Astrocyte (in vitro differentiated cells and primary cell): ENCODE measurements at regions not wholly inside any gene's neighbourhood (a gene's known extent, or its start where the extent isn't known, plus 50 kb on each side); places are given as distances from the start of the nearest gene placed in this dataset.

Experiments
- DNase-seq: peaks from one replicate; pipeline ENCODE4 v3.0.0-alpha.2; 2010; ENCODE audit warnings: low read depth
- FAIRE-seq: peaks from 2 replicates; lab custom pipeline; 2011; peaks lifted over from hg19 to GRCh38; lab: Jason Lieb, UNC
- H2AFZ ChIP-seq: 2 replicates; pipeline ENCODE4 v1.6.0; 2012; ENCODE audit warnings: low read depth, low read length, inconsistent platforms
- H3K27ac ChIP-seq: 2 replicates; pipeline ENCODE4 v1.5.1; 2011; ENCODE audit warnings: low read depth, low read length, inconsistent platforms
- H3K27me3 ChIP-seq: 2 replicates; pipeline ENCODE4 v1.6.0; 2011; ENCODE audit warnings: low read length, inconsistent platforms; ENCODE audit not compliant: insufficient read depth
- H3K36me3 ChIP-seq: 2 replicates; pipeline ENCODE4 v1.5.1; 2011; ENCODE audit warnings: low read length, inconsistent platforms; ENCODE audit not compliant: insufficient read depth
- H3K4me1 ChIP-seq: 2 replicates; pipeline ENCODE4 v1.5.1; 2011; ENCODE audit warnings: low read length, inconsistent platforms; ENCODE audit not compliant: insufficient read depth
- H3K4me2 ChIP-seq: 2 replicates; pipeline ENCODE4 v1.6.0; 2012; ENCODE audit warnings: low read length, inconsistent platforms
- H3K4me3 ChIP-seq: 2 replicates; pipeline ENCODE4 v1.5.1; 2011; ENCODE audit warnings: low read depth, mild to moderate bottlenecking, low read length, inconsistent platforms; ENCODE audit not compliant: insufficient read depth
- H3K79me2 ChIP-seq: 2 replicates; pipeline ENCODE4 v1.6.0; 2012; ENCODE audit warnings: mild to moderate bottlenecking, low read length, inconsistent platforms; ENCODE audit not compliant: insufficient read depth
- H3K9ac ChIP-seq: 2 replicates; pipeline ENCODE4 v1.6.0; 2012; ENCODE audit warnings: mild to moderate bottlenecking, low read length, inconsistent platforms
- H3K9me3 ChIP-seq: 2 replicates; pipeline ENCODE4 v1.5.1; 2012; ENCODE audit warnings: low read depth, mild to moderate bottlenecking, low read length, inconsistent platforms; ENCODE audit not compliant: insufficient read depth
- H4K20me1 ChIP-seq: 2 replicates; pipeline ENCODE4 v1.6.0; 2012; ENCODE audit warnings: low read length, inconsistent platforms; ENCODE audit not compliant: insufficient read depth
- H3K27ac Mint-ChIP-seq: one replicate; pipeline ENCODE4 v1.8.0; 2021; ENCODE audit warnings: mild to moderate bottlenecking, mixed read lengths; ENCODE audit not compliant: unreplicated experiment
- H3K27me3 Mint-ChIP-seq: one replicate; pipeline ENCODE4 v1.8.0; 2021; ENCODE audit warnings: low read depth, mixed read lengths; ENCODE audit not compliant: unreplicated experiment
- H3K36me3 Mint-ChIP-seq: one replicate; pipeline ENCODE4 v1.8.0; 2021; ENCODE audit warnings: low read depth, mixed read lengths; ENCODE audit not compliant: unreplicated experiment
- H3K4me1 Mint-ChIP-seq: one replicate; pipeline ENCODE4 v1.8.0; 2021; ENCODE audit warnings: low read depth, mixed read lengths; ENCODE audit not compliant: unreplicated experiment
- H3K4me3 Mint-ChIP-seq: one replicate; pipeline ENCODE4 v1.8.0; 2021; ENCODE audit warnings: mild to moderate bottlenecking, moderate library complexity, mixed read lengths; ENCODE audit not compliant: unreplicated experiment
- H3K9me3 Mint-ChIP-seq: one replicate; pipeline ENCODE4 v1.8.0; 2021; ENCODE audit warnings: mild to moderate bottlenecking, mixed read lengths; ENCODE audit not compliant: unreplicated experiment
- EZH2 ChIP-seq: IDR thresholded peaks from 2 replicates; pipeline ENCODE4 v1.6.1; 2012; ENCODE audit warnings: mild to moderate bottlenecking, low read length, inconsistent platforms; ENCODE audit not compliant: insufficient read depth
- TF ChIP-seq, protein P1 (sequence below): IDR thresholded peaks from 2 replicates; pipeline ENCODE4 v1.5.1; 2011; ENCODE audit warnings: low read depth, mild to moderate bottlenecking, inconsistent platforms, low read length, moderate library complexity; ENCODE audit not compliant: insufficient read depth

GRCh38 chr14:80108430-80108829, 102.9 kb downstream of the DIO2 start:
- H3K4me3 ChIP-seq: no peak overlapping the region
- FAIRE-seq (no peak), DNase-seq (no peak)
- Mint-ChIP-seq H3K4me3 (no peak overlapping the region), H3K9me3 (no peaks in the 10 kb centered on the region), H3K27ac (no peak overlapping the region), H3K4me1 (no peaks in the 10 kb centered on the region), H3K36me3 (no peaks in the 10 kb centered on the region), H3K27me3 (no peaks in the 10 kb centered on the region)
- H4K20me1 ChIP-seq: no peaks in the 10 kb centered on the region
- no peak overlapping the region for H3K27ac ChIP-seq
- H3K36me3 ChIP-seq: no peaks in the 10 kb centered on the region
- H3K79me2 ChIP-seq: no peaks in the 10 kb centered on the region
- TF ChIP-seq, protein P1, sequence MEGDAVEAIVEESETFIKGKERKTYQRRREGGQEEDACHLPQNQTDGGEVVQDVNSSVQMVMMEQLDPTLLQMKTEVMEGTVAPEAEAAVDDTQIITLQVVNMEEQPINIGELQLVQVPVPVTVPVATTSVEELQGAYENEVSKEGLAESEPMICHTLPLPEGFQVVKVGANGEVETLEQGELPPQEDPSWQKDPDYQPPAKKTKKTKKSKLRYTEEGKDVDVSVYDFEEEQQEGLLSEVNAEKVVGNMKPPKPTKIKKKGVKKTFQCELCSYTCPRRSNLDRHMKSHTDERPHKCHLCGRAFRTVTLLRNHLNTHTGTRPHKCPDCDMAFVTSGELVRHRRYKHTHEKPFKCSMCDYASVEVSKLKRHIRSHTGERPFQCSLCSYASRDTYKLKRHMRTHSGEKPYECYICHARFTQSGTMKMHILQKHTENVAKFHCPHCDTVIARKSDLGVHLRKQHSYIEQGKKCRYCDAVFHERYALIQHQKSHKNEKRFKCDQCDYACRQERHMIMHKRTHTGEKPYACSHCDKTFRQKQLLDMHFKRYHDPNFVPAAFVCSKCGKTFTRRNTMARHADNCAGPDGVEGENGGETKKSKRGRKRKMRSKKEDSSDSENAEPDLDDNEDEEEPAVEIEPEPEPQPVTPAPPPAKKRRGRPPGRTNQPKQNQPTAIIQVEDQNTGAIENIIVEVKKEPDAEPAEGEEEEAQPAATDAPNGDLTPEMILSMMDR: no peak
- TF ChIP-seq EZH2: no peak
- H3K4me2 ChIP-seq: no peak overlapping the region
- no peaks in the 10 kb centered on the region for H3K9me3 ChIP-seq
- H2AFZ ChIP-seq: no peak overlapping the region
- H3K4me1 ChIP-seq: no peaks in the 10 kb centered on the region
- H3K9ac ChIP-seq: no peak overlapping the region
- no peaks in the 10 kb centered on the region for H3K27me3 ChIP-seq

DNA sequence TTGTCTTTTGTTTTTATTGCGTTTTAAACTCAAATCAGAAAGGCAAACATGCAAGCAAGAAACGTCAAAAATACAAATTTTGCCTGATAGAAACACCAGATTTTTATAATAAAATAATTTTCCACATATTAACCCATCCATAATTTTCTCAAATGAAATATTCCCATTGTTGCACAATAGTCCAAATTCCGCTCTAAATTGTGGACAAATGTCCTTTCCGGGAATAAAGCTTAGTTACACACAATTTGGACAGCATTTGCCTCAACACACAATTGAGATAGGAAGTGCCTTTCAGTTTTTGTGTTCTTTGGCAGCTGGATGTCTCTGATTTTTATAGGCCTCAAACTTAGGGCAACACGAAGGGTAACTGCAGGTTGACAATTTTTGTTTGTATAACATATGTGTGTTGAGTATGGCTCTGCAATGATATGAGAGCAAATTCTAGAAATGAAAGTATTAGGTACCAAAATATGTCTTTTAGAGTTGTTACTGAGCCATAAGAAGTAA, 105.8 kb downstream of the DIO2 start:
- no peak for TF ChIP-seq EZH2
- TF ChIP-seq, protein P1: no peak
- no peak for FAIRE-seq

DNA sequence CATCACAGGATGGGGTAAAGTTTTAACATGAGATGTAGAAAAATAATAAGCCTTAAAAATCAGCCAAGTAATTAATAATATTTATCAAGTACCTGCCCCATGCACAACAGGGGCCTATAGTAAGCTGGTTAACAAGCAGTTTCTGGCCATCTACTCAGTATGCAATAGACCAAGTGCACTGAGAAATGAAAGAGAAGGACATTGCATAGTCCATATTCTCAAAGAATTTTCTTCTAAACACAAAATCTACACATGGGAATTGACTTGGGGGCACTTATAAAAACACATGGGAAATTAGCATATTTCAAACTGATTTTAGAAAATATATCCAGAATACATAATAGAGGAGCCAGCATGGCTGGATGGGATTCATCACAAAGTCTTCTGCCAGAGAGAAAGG, 109.5 kb downstream of the DIO2 start:
- Mint-ChIP-seq H3K4me3 (no peak overlapping the region), H3K27me3 (no peaks in the 10 kb centered on the region)
- H2AFZ ChIP-seq: no peak overlapping the region

More for the DNA sequence above, 105.8 kb downstream of the DIO2 start:
- no peaks in the 10 kb centered on the region for H4K20me1 ChIP-seq
- Mint-ChIP-seq H3K27ac (no peak overlapping the region), H3K36me3 (no peaks in the 10 kb centered on the region), H3K9me3 (no peaks in the 10 kb centered on the region), H3K4me1 (no peaks in the 10 kb centered on the region), H3K4me3 (no peak overlapping the region), H3K27me3 (no peaks in the 10 kb centered on the region)
- H3K4me2 ChIP-seq: no peak overlapping the region
- DNase-seq: no peak
- no peaks in the 10 kb centered on the region for H3K36me3 ChIP-seq
- no peak overlapping the region for H3K4me3 ChIP-seq
- no peaks in the 10 kb centered on the region for H3K79me2 ChIP-seq
- no peak overlapping the region for H2AFZ ChIP-seq
- no peaks in the 10 kb centered on the region for H3K4me1 ChIP-seq
- no peak overlapping the region for H3K9ac ChIP-seq
- H3K9me3 ChIP-seq: no peaks in the 10 kb centered on the region
- no peaks in the 10 kb centered on the region for H3K27me3 ChIP-seq
- no peak overlapping the region for H3K27ac ChIP-seq

More for the DNA sequence above, 109.5 kb downstream of the DIO2 start:
- no peaks in the 10 kb centered on the region for H4K20me1 ChIP-seq
- H3K9ac ChIP-seq: no peak overlapping the region
- H3K36me3 ChIP-seq: no peaks in the 10 kb centered on the region
- no peak overlapping the region for H3K27ac ChIP-seq
- DNase-seq (no peak), FAIRE-seq (no peak)
- Mint-ChIP-seq H3K36me3 (no peaks in the 10 kb centered on the region), H3K4me1 (no peaks in the 10 kb centered on the region), H3K9me3 (no peaks in the 10 kb centered on the region), H3K27ac (no peak overlapping the region)
- no peak overlapping the region for H3K4me2 ChIP-seq
- H3K9me3 ChIP-seq: no peaks in the 10 kb centered on the region
- H3K79me2 ChIP-seq: no peaks in the 10 kb centered on the region
- H3K27me3 ChIP-seq: no peaks in the 10 kb centered on the region
- TF ChIP-seq, protein P1: no peak
- TF ChIP-seq EZH2: no peak
- H3K4me3 ChIP-seq: no peak overlapping the region
- no peaks in the 10 kb centered on the region for H3K4me1 ChIP-seq
